Left renal cortex interstitium (tissue), 4 donors: ENCODE measurements at regions not wholly inside any gene's neighbourhood (a gene's known extent, or its start where the extent isn't known, plus 50 kb on each side); places are given as distances from the start of the nearest gene placed in this dataset.

ENCODE experiments used
- DNase-seq, 4 donors: peaks; one replicate each; pipeline ENCODE4 v3.0.0-alpha.2; 2013; ENCODE audit warnings: low read depth in 4 of 4, low spot score in 2 of 4, missing footprints in 1 of 4

DNA sequence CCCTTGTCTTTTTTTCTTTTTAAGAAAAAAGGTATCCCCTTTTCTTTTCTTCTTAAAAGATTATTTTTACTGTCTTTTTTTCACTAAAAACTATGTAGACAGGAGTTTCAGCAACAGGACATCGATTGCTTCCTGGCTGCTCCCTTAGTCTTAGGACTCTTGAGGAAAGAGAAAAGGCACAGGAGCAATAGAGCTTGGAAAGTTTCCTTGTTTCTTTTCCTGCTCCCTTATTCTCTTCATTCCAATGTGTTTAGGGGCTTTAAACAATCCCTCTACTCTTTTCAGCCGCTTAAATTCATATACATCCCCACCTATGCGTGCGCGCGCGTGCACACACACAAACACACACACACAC is 182.2 kb upstream of the FOXN2 start:
- DNase-seq, result peak in 1 of 4 donors; percentile 34

DNA sequence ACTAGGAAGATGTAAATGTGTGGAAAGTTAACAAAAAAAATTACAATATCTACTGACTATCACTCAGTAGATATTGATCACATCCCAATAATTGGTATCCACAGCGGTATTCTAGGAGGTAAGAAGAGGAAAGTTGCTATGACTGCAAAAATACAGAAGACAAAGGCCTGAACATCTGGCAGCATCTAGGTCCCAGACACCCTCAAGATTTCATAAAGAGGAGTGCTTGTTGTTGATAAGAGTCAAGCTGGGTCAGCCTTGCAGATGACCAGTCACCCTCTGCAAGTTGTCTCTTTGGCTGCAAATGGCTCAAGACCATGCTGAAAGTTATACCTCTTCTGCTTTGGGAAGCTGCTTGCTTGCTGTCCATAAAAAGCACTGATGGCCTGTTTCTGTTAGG is 179.8 kb upstream of the FOXN2 start:
- no peak for DNase-seq

DNA sequence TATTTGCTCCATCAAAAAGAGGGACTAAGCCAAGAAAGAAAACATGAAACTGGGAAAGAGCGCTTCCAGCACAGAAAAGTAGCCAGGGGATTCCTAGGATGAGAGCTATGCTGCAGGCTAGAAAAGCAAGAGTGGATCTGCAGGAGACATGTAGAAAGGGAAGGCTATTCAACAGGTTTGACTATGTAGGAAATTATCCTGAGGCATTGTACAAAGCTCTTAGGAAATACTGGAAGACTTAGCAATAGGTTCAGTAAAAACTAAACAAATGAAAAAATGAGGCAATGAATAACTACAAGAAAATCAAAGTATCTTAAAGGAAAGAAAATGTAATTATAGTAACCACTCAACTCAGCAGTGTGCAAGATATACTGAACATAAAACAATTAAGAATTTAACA is 178.7 kb upstream of the FOXN2 start:
- no peak for DNase-seq

DNA sequence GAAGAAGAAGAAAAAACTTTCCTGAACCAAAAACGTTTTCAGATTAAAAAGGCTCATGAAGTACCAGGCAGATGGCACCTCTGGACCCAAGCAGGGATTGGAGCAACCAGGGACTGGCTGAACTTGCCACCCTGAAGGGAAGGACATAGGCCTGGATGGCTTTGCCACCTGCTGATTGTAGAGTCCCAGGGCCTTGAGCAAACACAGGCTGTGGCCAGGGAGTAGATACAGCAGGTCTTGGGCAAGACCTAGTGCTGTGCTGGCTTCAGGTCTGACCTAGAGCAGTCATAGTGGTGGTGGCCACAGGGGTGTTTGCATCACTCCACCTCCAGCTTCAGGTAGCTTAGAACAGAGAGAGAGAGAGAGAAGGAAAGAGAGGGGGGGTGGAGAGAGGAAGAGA is 176.7 kb upstream of the FOXN2 start:
- no peak for DNase-seq

- DNase-seq, result no peak
Measured at GRCh38 chr2:48138898-48139297, 175.6 kb upstream of the FOXN2 start.

GRCh38 chr2:48140586-48140985 is 173.9 kb upstream of the FOXN2 start:
- DNase-seq, result no peak

GRCh38 chr2:48144777-48145176 is 169.7 kb upstream of the FOXN2 start:
- no peak for DNase-seq

- no peak for DNase-seq
Measured at GRCh38 chr2:48145845-48146452, 168.5 kb upstream of the FOXN2 start.

GRCh38 chr2:48146552-48146951 is 167.9 kb upstream of the FOXN2 start:
- DNase-seq, result no peak

DNA sequence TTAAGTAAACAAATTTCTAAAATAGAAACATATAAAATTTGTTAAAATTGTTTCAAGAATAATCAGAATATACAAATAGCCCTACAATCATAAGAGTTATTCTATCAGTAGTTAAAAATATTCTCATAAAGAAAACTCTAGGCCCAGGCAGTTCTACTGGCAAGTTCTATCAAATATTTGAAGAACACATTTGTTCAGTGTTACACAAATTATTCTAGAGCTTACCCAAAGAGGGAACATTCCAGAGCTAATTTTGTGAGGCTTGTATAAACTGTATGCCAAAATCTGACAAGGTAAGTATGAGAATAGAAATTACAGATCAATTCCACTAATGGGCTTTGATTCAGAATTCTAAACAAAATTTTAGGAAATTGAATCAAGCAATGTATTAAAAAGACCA is 166.8 kb upstream of the FOXN2 start:
- DNase-seq, result no peak

DNA sequence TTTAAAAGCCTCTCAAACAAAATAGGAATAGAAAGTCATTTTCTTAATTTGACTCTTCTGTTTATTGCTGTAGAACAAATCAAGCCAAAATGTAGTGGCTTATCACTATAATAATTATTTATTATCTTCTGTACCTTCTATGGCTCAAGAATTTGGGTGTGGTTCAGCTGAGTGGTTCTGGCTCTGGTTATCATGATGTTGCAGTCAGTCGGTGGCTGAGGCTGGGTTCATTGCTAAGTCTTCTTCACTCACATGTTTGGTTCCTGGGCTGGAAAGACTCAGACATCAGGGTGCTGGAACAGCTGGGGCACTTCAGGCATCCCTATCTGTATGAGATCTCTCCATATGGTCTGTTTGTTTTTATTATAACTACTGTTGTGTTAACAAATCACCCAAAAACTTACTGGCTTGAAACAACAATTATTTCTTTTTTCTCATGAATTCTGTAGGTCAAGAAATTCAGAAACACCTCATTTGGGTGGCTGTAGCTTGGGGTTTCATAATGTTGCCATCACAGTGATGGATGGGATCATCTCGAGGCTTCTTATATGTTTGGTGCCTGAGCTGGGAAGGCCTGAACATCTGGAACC is 165.5 kb upstream of the FOXN2 start:
- DNase-seq, result no peak

- DNase-seq, result no peak
Measured at GRCh38 chr2:48157150-48157549, 157.3 kb upstream of the FOXN2 start.

DNA sequence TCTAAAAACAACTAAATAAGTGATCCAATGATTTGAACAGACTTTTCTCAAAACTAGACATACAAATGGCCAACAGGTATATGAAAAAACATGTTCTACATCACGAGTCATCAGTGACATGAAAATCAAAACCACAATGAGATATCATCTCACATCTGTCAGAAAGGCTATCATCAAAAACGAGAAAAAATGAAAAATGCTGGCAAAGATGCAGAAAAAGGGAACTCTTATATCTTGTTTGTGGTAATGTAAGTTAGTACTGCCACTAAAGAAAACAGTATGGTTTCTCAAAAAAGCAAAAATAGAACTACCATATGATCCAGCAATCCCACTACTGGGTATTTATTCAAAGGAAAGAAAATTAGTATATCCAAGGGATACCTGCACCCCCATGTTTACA is 152.9 kb upstream of the FOXN2 start:
- DNase-seq, result no peak

DNA sequence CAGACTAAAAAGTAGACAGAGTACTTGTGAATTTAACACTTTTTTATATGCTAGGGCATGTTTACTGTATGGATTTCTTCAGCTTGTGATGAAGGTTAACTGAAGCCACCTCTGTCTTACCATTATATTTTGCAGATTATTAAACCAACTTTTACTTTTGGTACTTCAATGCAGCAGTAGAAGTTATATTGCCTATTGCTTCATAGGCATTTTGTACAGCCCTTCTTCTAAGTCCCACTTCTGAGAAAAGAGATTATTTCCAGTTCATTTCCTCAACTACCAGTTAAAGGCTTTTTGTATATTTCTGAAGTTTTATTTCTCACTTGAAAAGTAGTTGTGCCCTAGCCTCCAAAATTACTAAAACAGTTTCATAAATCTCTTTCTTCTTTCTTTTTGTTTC is 151.7 kb upstream of the FOXN2 start:
- DNase-seq, result no peak

DNA sequence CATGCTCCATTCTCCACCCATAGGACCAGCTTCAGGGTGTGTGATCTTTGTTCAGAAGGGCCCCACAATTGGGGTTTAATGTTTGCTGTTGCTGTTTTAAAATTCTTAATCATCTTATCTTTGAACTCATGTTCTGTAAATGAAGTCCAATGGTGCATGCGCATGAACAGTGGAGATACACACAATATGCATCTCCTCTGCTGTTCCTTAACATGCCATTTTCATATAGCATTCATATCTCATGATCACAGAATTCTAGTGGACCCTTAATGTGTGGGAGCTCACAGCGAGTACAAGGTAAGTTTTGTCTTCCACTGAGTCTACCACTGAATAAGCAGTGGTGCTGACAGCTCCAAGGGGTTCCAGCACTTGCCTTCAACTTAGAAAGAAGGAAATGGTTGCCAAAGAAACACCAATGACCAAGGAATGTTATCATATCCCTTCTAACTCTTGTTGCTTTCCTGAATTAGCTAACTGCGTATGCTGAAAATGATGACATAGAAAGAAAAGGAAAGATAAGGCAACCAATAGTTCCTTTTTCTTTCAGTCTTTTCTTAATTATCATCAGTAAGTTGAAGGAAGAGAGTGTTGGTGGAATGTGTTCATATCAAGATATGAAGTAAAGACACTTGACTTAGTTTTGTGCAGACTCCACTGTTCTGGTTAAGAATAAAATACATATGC is 149.3 kb upstream of the FOXN2 start:
- no peak for DNase-seq

DNA sequence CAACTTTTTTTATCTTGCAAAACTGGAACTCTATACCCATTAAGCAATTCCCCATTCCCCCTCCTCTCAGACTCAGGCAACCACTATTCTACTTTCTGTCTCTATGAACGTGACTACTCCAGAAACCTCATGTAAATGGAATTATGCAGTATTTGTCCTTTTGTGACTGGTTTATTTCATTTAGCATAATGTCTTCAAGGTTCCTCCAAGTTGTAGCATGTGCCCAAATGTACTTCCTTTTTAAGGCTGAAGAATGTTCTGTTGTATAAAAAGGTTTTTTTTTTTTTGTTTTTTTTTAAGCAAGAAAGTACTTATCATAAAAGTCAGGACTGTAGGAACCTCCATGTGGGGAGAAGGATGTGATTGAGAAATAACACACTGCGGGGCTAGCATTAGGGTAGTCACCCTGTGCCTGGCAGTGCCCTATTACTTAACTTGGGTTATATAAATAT is 145.3 kb upstream of the FOXN2 start:
- no peak for DNase-seq

GRCh38 chr2:48170281-48170680 is 144.2 kb upstream of the FOXN2 start:
- no peak for DNase-seq

DNA sequence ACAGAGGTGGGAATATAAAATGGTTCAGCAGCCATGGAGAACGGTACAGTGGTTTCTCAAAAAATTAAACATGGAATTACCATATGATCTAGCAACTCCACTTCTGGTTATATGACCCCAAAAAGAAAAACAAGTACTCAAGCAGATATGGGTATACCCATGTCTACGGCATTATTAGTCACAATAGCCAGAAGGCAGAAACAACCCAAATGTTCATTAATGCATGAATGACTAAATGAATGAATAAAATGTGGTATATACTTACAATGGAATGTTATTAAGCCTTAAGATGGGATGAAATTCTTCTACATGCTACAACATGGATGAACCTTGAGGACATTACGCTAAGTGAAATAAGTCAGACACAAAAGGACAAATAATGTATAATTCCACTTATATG is 141.3 kb upstream of the FOXN2 start:
- no peak for DNase-seq

DNA sequence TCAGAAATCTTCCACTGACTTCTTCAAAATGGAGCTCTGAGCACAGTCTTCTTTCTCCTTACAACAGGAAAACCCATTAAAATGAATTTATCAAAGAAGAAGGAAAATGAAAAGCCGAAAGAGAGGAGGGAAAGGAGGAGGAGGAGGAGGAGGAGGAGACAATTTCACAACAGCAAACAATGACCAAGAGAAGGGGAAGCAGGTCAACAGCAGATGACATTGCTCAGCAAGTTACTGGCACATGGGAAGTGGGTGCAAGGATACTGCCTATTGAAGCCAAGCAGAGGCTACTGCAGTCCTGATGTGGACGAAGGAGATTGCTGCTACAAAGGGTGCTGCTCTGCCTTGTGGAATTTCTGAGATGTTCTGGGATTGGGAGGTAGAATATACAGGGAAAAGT is 140.0 kb upstream of the FOXN2 start:
- DNase-seq, result no peak

- DNase-seq, result no peak
Measured at GRCh38 chr2:48175254-48175653, 139.2 kb upstream of the FOXN2 start.

- DNase-seq, result no peak
Measured at GRCh38 chr2:48175656-48176055, 138.8 kb upstream of the FOXN2 start.

DNA sequence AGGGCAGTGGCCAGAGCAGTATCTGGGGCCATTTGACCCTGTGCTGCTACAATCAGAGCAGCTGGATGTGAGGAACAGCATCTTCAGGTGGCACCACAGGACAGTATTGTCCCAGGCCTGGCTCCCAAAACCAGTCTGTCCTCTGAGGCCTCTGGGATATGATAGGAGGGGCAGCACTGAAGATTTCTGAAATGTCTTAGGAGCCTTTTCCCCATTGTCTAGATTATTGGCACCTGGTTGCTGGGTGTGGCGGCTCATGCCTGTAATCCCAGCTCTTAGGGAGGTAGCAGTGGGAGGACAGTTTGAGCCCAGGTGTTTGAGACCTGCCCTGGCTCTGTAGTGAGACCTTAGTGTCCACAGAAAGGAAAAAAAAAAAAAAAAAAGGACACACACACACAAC is 137.6 kb upstream of the FOXN2 start:
- DNase-seq, result no peak
